ENCODE measurements at regions not wholly inside any gene's neighbourhood (a gene's known extent, or its start where the extent isn't known, plus 50 kb on each side); places are given as distances from the start of the nearest gene placed in this dataset.

DNA sequence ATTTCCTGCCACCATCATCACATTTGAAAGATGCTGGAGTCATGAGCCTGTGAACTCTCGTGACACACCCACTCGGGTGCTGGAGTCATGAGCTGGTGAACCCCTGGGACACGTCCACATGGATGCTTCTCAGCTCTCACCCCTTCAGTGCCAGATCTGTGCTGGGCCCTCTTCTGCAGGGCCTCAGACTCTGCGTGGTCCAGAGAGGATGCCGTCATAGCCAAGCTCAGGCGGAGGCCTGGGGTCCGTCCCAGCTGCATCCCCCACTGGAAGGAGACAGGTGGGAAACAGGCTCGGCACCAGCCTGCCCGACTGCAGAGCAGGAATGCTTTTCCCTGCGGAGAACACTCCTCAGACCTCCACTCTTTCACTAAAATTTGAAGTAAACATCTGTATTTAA is 156.5 kb upstream of the PPP2R2D start:
- H3K27ac ChIP-seq (ENCODE audit: low read depth, low read length): no peak overlapping the region
- peaks cover 17% of the 10 kb centered on the region for H3K4me1 ChIP-seq (ENCODE audit: control insufficient read depth, insufficient read depth, low read length)
- H3K4me3 ChIP-seq (ENCODE audit: low read depth, low read length): no peak overlapping the region
- no peaks in the 10 kb centered on the region for H3K27me3 ChIP-seq (ENCODE audit: control insufficient read depth, insufficient read depth, low read length)
- H3K36me3 ChIP-seq (ENCODE audit: control insufficient read depth, insufficient read depth, low read length): no peaks in the 10 kb centered on the region
- no peak overlapping the region for H3K9ac ChIP-seq (ENCODE audit: low read depth, low read length)
- H3K9me3 ChIP-seq (ENCODE audit: control insufficient read depth, insufficient read depth, low read length): no peaks in the 10 kb centered on the region

DNA sequence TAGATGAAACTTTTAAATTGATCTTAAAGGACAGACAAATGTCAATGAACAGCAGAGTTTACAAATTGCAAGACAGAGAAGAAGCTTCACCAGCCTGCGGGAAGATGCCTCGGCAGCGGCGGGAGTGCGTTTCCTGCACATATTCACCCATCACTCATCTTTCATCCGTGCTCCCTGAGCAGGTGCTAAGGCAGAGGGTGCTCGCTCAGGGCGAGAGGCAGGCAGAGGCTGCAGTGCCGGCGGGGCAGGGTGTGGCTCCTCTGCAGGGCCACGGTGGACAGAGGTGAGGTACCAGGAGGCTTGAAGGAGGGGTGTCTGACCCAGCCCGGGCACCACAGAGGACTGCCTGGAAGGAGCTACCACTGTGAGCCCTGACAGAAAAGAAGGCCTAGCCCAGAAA is 155.2 kb upstream of the PPP2R2D start:
- peaks cover 18% of the 10 kb centered on the region for H3K4me1 ChIP-seq (ENCODE audit: control insufficient read depth, insufficient read depth, low read length)
- H3K9ac ChIP-seq (ENCODE audit: low read depth, low read length): no peak overlapping the region
- H3K27me3 ChIP-seq (ENCODE audit: control insufficient read depth, insufficient read depth, low read length): no peaks in the 10 kb centered on the region; the same call in 1 of the 2 replicates
- no peaks in the 10 kb centered on the region for H3K36me3 ChIP-seq (ENCODE audit: control insufficient read depth, insufficient read depth, low read length)
- no peaks in the 10 kb centered on the region for H3K9me3 ChIP-seq (ENCODE audit: control insufficient read depth, insufficient read depth, low read length)
- H3K27ac ChIP-seq (ENCODE audit: low read depth, low read length): no peak overlapping the region
- no peak overlapping the region for H3K4me3 ChIP-seq (ENCODE audit: low read depth, low read length)

DNA sequence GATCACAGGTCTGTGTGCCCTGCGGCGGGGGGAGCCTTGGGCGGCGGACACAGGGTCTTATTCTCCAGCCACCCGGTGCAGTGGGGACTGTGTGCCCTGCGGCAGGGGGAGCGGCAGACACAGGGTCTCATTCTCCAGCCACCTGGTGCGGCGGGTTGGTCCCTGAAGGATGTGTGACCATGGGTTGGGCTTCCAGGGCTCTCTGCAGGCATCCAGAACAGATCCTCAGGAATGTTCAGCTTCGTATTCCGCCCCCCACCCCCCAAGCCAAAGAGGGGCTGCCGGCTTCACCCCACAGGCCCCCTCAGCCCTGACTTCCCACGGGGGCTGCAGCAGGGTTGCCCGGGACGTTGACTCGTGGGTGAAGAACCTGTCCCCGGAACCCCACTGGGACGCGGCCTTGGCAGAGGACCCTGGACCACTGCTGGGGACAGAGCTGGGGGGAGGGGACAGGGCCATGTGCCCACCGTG is 154.5 kb upstream of the PPP2R2D start:
- Histone ChIP-seq H3K4me1 (ENCODE audit: control insufficient read depth, insufficient read depth, low read length) (peaks cover 21% of the 10 kb centered on the region), H3K27me3 (ENCODE audit: control insufficient read depth, insufficient read depth, low read length) (no peaks in the 10 kb centered on the region; the same call in 1 of the 2 replicates), H3K9ac (ENCODE audit: low read depth, low read length) (no peak overlapping the region), H3K9me3 (ENCODE audit: control insufficient read depth, insufficient read depth, low read length) (no peaks in the 10 kb centered on the region), H3K4me3 (ENCODE audit: low read depth, low read length) (no peak overlapping the region), H3K36me3 (ENCODE audit: control insufficient read depth, insufficient read depth, low read length) (no peaks in the 10 kb centered on the region), H3K27ac (ENCODE audit: low read depth, low read length) (no peak overlapping the region)

DNA sequence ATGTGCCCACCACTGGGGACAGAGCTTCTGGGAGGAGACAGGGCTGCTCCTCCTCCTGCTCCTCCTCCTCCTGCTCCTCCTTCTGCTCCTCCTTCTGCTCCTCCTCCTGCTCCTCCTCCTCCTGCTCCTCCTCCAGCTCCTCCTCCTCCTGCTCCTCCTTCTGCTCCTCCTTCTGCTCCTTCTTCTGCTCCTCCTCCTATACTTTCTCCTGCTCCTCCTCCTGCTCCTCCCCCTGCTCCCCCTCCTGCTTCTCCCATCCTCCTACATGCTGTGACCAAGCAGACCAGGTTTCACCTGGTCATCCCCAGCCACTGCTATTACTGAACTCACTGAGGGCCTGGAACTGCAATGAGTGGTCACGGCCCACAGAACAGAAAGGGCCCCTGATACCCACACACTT is 154.0 kb upstream of the PPP2R2D start:
- H3K36me3 ChIP-seq (ENCODE audit: control insufficient read depth, insufficient read depth, low read length): no peaks in the 10 kb centered on the region
- no peak overlapping the region for H3K27ac ChIP-seq (ENCODE audit: low read depth, low read length)
- no peak overlapping the region for H3K4me3 ChIP-seq (ENCODE audit: low read depth, low read length)
- H3K9ac ChIP-seq (ENCODE audit: low read depth, low read length): no peak overlapping the region
- H3K9me3 ChIP-seq (ENCODE audit: control insufficient read depth, insufficient read depth, low read length): no peaks in the 10 kb centered on the region
- no peaks in the 10 kb centered on the region; the same call in 1 of the 2 replicates for H3K27me3 ChIP-seq (ENCODE audit: control insufficient read depth, insufficient read depth, low read length)
- peaks cover 26% of the 10 kb centered on the region for H3K4me1 ChIP-seq (ENCODE audit: control insufficient read depth, insufficient read depth, low read length)

DNA sequence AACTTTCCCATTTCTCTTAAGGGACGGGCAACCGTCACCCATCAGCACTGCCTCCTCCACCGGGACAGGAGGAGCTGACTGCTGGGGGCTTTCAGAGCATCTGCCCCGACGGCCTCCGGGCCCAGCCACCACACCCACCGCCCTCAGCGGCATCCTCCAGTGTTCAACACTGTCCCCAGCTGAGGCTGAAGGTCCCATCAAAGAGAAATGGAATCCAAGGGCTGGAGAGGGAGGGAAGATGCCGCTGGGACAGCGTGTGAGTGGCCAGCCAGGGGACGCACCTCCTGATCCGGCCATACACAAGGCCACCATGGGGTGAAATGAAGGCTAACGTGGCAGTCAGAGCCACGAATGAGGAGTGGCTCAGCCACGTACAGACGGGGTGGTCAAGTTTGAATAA is 153.6 kb upstream of the PPP2R2D start:
- peaks cover 28% of the 10 kb centered on the region for H3K4me1 ChIP-seq (ENCODE audit: control insufficient read depth, insufficient read depth, low read length)
- no peak overlapping the region for H3K9ac ChIP-seq (ENCODE audit: low read depth, low read length)
- H3K9me3 ChIP-seq (ENCODE audit: control insufficient read depth, insufficient read depth, low read length): no peaks in the 10 kb centered on the region
- no peak overlapping the region for H3K27ac ChIP-seq (ENCODE audit: low read depth, low read length)
- no peaks in the 10 kb centered on the region for H3K36me3 ChIP-seq (ENCODE audit: control insufficient read depth, insufficient read depth, low read length)
- no peaks in the 10 kb centered on the region; the same call in 1 of the 2 replicates for H3K27me3 ChIP-seq (ENCODE audit: control insufficient read depth, insufficient read depth, low read length)
- H3K4me3 ChIP-seq (ENCODE audit: low read depth, low read length): no peak overlapping the region

DNA sequence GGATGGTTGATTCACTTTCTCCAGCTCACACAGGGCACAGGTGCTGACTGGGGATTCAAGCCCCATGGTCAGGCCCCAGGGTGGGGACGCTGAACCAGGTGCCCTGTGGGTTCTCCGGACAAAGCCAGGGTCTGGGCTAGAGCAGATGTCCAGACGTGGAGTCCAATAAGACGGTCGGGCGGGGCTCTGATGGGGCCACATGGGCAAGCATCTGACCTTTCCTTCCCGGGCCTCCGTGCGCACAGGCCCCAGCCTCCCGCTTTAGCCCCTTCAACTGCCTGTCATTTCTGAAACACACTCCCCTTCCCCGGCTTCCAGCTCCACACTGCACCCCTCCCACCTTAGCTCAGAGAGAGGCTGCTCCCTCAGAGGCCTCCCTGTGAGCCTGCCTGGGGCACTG is 153.0 kb upstream of the PPP2R2D start:
- Histone ChIP-seq H3K4me3 (ENCODE audit: low read depth, low read length) (no peak overlapping the region), H3K27ac (ENCODE audit: low read depth, low read length) (no peak overlapping the region), H3K27me3 (ENCODE audit: control insufficient read depth, insufficient read depth, low read length) (no peaks in the 10 kb centered on the region; the same call in 1 of the 2 replicates), H3K36me3 (ENCODE audit: control insufficient read depth, insufficient read depth, low read length) (no peaks in the 10 kb centered on the region), H3K4me1 (ENCODE audit: control insufficient read depth, insufficient read depth, low read length) (peaks cover 31% of the 10 kb centered on the region), H3K9ac (ENCODE audit: low read depth, low read length) (no peak overlapping the region), H3K9me3 (ENCODE audit: control insufficient read depth, insufficient read depth, low read length) (no peaks in the 10 kb centered on the region)

DNA sequence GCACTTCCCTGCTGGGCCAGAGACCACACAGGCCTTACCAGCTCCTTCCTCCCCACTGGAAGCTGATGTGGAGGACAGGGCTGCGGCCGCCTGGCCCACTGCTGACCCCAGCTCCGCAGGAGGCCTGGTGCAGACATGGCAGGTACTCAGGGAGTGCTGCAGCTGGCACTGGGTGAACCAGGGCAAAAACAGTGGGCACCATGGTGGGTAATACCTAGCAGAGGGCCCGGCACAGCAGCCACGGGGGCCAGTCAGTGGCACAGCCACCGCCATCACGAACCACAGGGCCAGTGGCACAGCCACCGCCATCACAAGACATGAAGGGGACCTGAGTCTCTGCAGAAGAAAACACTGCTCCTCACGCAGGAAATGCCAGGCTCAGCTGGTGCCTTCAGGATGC is 152.6 kb upstream of the PPP2R2D start:
- Histone ChIP-seq H3K27ac (ENCODE audit: low read depth, low read length) (no peak overlapping the region), H3K9ac (ENCODE audit: low read depth, low read length) (no peak overlapping the region), H3K36me3 (ENCODE audit: control insufficient read depth, insufficient read depth, low read length) (no peaks in the 10 kb centered on the region), H3K4me1 (ENCODE audit: control insufficient read depth, insufficient read depth, low read length) (peaks cover 30% of the 10 kb centered on the region), H3K27me3 (ENCODE audit: control insufficient read depth, insufficient read depth, low read length) (no peaks in the 10 kb centered on the region; the same call in 1 of the 2 replicates), H3K4me3 (ENCODE audit: low read depth, low read length) (no peak overlapping the region), H3K9me3 (ENCODE audit: control insufficient read depth, insufficient read depth, low read length) (no peaks in the 10 kb centered on the region)

DNA sequence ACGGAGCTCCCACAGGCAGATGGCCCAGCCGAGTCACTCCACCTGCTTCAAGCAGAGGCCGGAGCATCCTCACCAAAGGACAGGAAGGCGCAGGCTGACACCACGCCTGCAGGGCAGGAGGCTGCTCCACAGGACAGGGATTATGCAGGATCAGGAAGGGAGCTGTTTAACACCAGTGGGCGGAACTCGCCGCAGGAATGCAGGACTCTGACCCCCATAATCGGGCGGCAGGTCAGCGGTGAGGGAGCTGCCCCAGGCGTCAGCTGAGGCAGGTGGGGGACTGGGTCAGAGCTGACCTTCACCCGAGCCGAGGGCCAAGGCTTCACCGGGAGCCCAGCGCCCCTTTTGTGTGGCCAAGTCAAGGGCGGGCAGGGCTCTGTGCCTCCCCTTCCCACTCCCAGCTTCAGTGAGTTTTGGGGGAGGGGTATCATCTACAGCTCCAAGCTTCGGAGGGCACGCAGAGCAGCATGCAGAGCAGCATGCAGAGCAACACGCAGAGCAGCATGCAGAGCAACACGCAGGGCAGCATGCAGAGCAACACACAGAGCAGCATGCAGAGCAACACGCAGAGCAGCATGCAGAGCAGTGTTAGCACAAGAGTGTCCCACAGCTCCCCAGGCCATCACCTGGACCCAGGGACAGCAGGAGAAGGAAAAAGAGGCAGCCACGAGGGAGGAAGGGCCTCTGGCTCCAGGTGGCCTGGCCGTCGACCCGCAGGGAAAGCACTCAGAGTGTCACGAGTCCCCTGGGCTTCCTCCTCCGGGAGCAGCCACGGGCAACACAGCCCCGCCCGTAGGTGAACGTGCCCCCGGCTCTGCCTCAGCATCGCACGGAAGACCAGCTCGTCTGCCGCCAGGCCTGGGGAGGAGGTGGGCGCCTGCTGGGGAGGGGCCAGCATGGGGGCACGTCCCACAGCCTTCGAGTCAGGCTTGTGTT is 151.7 kb upstream of the PPP2R2D start:
- Histone ChIP-seq H3K4me3 (ENCODE audit: low read depth, low read length) (no peak overlapping the region), H3K9ac (ENCODE audit: low read depth, low read length) (no peak overlapping the region)

DNA sequence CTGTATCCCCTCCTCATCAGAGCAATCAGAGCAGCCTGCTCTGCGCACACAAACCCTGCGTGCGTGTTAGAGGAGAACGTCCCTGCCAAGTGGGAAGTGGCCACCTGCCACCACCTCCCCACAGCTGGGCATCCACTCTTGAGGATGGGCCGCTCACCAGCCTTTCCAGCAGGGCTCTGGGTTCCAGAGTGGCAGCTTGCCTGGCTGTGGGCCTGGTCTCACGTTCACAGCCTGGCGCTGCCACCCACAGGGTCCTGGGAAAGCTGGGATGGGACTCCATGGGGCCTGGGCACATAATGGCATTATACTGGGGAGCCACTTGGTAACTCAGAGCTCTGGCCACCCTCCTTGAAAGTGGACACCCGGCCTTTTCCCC is 151.1 kb upstream of the PPP2R2D start:
- Histone ChIP-seq H3K27me3 (ENCODE audit: control insufficient read depth, insufficient read depth, low read length) (no peaks in the 10 kb centered on the region; the same call in 1 of the 2 replicates), H3K4me3 (ENCODE audit: low read depth, low read length) (no peak overlapping the region), H3K9me3 (ENCODE audit: control insufficient read depth, insufficient read depth, low read length) (no peaks in the 10 kb centered on the region), H3K27ac (ENCODE audit: low read depth, low read length) (no peak overlapping the region), H3K4me1 (ENCODE audit: control insufficient read depth, insufficient read depth, low read length) (peaks cover 22% of the 10 kb centered on the region; the same call in 1 of the 2 replicates), H3K36me3 (ENCODE audit: control insufficient read depth, insufficient read depth, low read length) (no peaks in the 10 kb centered on the region), H3K9ac (ENCODE audit: low read depth, low read length) (no peak overlapping the region)

More for the DNA sequence above, 151.7 kb upstream of the PPP2R2D start:
- Histone ChIP-seq H3K27ac (ENCODE audit: low read depth, low read length) (no peak overlapping the region), H3K36me3 (ENCODE audit: control insufficient read depth, insufficient read depth, low read length) (no peaks in the 10 kb centered on the region), H3K9me3 (ENCODE audit: control insufficient read depth, insufficient read depth, low read length) (no peaks in the 10 kb centered on the region), H3K4me1 (ENCODE audit: control insufficient read depth, insufficient read depth, low read length) (peaks cover 22% of the 10 kb centered on the region; the same call in 1 of the 2 replicates), H3K27me3 (ENCODE audit: control insufficient read depth, insufficient read depth, low read length) (no peaks in the 10 kb centered on the region; the same call in 1 of the 2 replicates)

DNA sequence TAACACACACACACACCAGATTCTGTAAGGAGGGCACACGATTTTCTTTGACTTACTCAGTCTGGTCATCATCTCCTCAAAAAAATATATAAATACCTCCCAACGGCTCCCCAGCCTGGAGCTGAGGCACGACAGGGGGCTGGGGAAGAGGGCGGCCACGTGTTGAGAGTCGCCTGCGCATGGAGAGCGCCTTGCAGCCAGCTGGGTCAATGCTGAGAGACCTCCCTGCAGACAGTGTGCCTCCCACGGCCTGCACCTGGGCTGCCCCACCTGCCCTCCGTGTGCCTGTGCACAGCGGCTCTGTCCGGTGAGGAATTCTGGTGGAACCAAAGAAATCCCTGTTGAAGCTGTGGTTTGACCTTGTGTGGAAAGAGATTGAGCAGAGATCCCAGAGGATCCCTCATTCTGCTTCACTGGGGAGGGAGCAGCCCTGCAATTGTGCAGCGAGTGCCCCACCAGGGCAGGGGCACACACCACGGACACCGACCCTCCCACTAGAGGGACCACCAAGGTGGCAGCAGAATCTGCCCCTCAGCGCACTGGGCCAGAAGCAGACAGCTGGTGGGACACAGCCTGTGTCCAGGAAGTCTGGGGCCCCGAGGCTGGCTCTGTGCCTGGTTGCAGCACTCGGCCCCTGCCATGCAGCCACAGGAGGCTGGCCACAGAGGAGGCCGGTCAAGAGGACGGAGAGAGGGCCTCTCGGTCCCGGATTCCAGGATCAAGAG is 150.5 kb upstream of the PPP2R2D start:
- Histone ChIP-seq H3K9me3 (ENCODE audit: control insufficient read depth, insufficient read depth, low read length) (no peaks in the 10 kb centered on the region), H3K9ac (ENCODE audit: low read depth, low read length) (no peak overlapping the region), H3K4me3 (ENCODE audit: low read depth, low read length) (no peak overlapping the region), H3K36me3 (ENCODE audit: control insufficient read depth, insufficient read depth, low read length) (no peaks in the 10 kb centered on the region), H3K27me3 (ENCODE audit: control insufficient read depth, insufficient read depth, low read length) (no peaks in the 10 kb centered on the region; the same call in 1 of the 2 replicates), H3K4me1 (ENCODE audit: control insufficient read depth, insufficient read depth, low read length) (peaks cover 22% of the 10 kb centered on the region; the same call in 1 of the 2 replicates), H3K27ac (ENCODE audit: low read depth, low read length) (no peak overlapping the region)
